GM12875 (cell line): ENCODE measurements at regions not wholly inside any gene's neighbourhood (a gene's known extent, or its start where the extent isn't known, plus 50 kb on each side); places are given as distances from the start of the nearest gene placed in this dataset.

ENCODE experiments used
- H3K4me3 ChIP-seq: one replicate; pipeline ENCODE4 v1.5.1; 2011; ENCODE audit warnings: low read depth, low read length, control low read depth
- CTCF ChIP-seq: IDR thresholded peaks from 2 replicates; pipeline ENCODE4 v1.5.1; 2011; ENCODE audit warnings: low read depth, mild to moderate bottlenecking, control low read depth, inconsistent platforms, low read length, moderate library complexity, borderline replicate concordance; ENCODE audit not compliant: insufficient read depth

- no peak for TF ChIP-seq CTCF
Observed at GRCh38 chr4:84239278-84239845, 259.7 kb downstream of the NKX6-1 start.

GRCh38 chr4:84238247-84239090 is 260.6 kb downstream of the NKX6-1 start:
- H3K4me3 ChIP-seq = no peak overlapping the region
- TF ChIP-seq CTCF = no peak

More at GRCh38 chr4:84239278-84239845, 259.7 kb downstream of the NKX6-1 start:
- no peak overlapping the region for H3K4me3 ChIP-seq

- no peak for TF ChIP-seq CTCF
- no peak overlapping the region for H3K4me3 ChIP-seq
Observed at GRCh38 chr4:84237008-84237407, 262.1 kb downstream of the NKX6-1 start.

- H3K4me3 ChIP-seq = no peak overlapping the region
- no peak for TF ChIP-seq CTCF
Observed at GRCh38 chr4:84235126-84235944, 263.8 kb downstream of the NKX6-1 start.

GRCh38 chr4:84232309-84233095 is 266.6 kb downstream of the NKX6-1 start:
- no peak overlapping the region for H3K4me3 ChIP-seq
- TF ChIP-seq CTCF = no peak

GRCh38 chr4:84231539-84232055 is 267.5 kb downstream of the NKX6-1 start:
- no peak for TF ChIP-seq CTCF
- H3K4me3 ChIP-seq = no peak overlapping the region
